ENCODE measurements at regions not wholly inside any gene's neighbourhood (a gene's known extent, or its start where the extent isn't known, plus 50 kb on each side); places are given as distances from the start of the nearest gene placed in this dataset.
"Not testable (repeated sequence)": the region's sequence is repeated elsewhere in the genome, so short reads cannot be mapped to it uniquely, and the experiment has no call there.

DNA sequence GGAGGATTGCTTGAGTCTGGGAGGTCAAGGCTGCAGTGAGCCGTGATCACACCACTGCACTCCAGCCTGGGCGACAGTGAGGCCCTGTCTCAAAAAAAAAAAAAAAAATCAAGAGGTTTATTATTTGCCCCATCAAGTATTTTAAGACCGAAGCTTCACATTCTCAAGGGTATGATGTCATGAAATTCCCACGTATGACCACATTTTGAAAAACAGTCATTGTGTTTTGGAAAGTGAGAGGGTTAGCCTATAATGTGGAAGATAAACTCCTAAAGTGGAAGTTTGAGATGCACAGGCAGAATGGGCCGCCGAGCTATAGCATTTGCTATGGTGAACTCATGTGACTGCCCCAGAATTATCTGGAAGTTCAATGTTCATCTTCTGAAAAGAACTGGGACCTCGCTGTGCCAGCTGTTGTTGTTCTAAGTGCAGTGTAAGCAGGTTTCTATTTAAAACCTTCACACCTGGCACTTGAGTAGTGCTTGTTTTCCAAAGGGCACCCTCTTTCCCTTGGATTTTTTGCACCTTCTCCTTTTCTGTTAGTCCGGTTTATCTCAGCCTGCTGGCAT is 96.9 kb upstream of the SLC25A33 start:
- no peak overlapping the region for H3K4me3 Mint-ChIP-seq (ENCODE audit: low read depth, unreplicated experiment)
- H3K36me3 Mint-ChIP-seq (ENCODE audit: insufficient read depth, unreplicated experiment) = no peaks in the 10 kb centered on the region
- CTCF ChIA-PET = interaction anchor here (0.6 kb wide), 1 partner anchor 8 kb away, joined by 6 read pairs; no protein-coding TSS in a partner anchor
- no peak overlapping the region for H3K27ac Mint-ChIP-seq (ENCODE audit: unreplicated experiment)
- peaks cover 11% of the 10 kb centered on the region for H3K27me3 Mint-ChIP-seq (ENCODE audit: unreplicated experiment)
- TF ChIP-seq, protein P1, sequence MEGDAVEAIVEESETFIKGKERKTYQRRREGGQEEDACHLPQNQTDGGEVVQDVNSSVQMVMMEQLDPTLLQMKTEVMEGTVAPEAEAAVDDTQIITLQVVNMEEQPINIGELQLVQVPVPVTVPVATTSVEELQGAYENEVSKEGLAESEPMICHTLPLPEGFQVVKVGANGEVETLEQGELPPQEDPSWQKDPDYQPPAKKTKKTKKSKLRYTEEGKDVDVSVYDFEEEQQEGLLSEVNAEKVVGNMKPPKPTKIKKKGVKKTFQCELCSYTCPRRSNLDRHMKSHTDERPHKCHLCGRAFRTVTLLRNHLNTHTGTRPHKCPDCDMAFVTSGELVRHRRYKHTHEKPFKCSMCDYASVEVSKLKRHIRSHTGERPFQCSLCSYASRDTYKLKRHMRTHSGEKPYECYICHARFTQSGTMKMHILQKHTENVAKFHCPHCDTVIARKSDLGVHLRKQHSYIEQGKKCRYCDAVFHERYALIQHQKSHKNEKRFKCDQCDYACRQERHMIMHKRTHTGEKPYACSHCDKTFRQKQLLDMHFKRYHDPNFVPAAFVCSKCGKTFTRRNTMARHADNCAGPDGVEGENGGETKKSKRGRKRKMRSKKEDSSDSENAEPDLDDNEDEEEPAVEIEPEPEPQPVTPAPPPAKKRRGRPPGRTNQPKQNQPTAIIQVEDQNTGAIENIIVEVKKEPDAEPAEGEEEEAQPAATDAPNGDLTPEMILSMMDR (IDR thresholded peaks at IDR 0.05; ENCODE audit: unreplicated experiment) = no peak
- intact Hi-C loops (cut with micrococcal nuclease; ENCODE audit: unreplicated experiment) = no loop called here
- no TSS peak for BruUV-seq (replicated peaks)
- H3K9me3 Mint-ChIP-seq (ENCODE audit: low read depth, unreplicated experiment) = no peaks in the 10 kb centered on the region
- DNase-seq = no peak
- H3K4me1 Mint-ChIP-seq (ENCODE audit: low read depth, unreplicated experiment) = peaks cover 25% of the 10 kb centered on the region

DNA sequence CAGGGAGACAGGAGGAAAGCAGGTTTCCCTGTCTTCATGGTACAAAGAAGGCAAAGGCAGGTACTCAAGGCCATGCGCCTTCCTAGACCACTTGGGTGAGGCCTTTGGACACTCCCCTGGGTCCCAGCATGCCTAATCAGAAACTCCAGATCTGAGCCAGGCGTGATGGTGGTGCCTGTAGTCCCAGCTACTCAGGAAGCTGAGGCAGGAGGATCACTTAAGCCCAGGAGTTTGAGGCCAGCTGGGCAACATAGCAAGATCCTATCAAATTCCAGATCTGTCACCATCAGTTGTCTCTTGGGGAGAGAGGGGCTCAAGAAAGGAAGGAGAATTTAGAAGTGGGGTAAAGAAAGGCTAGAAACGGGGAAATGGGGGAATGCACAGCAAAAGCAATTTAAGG is 96.3 kb upstream of the SLC25A33 start:
- Mint-ChIP-seq H3K9me3 (ENCODE audit: low read depth, unreplicated experiment) (no peaks in the 10 kb centered on the region), H3K4me3 (ENCODE audit: low read depth, unreplicated experiment) (no peak overlapping the region), H3K27ac (ENCODE audit: unreplicated experiment) (no peak overlapping the region), H3K4me1 (ENCODE audit: low read depth, unreplicated experiment) (peaks cover 25% of the 10 kb centered on the region), H3K36me3 (ENCODE audit: insufficient read depth, unreplicated experiment) (no peaks in the 10 kb centered on the region), H3K27me3 (ENCODE audit: unreplicated experiment) (peaks cover 11% of the 10 kb centered on the region)
- DNase-seq = no peak
- BruUV-seq (replicated peaks) = no TSS peak
- CTCF ChIA-PET = no interaction called here
- intact Hi-C loops (cut with micrococcal nuclease; ENCODE audit: unreplicated experiment) = no loop called here
- TF ChIP-seq, protein P1 (IDR thresholded peaks at IDR 0.05; ENCODE audit: unreplicated experiment) = no peak

DNA sequence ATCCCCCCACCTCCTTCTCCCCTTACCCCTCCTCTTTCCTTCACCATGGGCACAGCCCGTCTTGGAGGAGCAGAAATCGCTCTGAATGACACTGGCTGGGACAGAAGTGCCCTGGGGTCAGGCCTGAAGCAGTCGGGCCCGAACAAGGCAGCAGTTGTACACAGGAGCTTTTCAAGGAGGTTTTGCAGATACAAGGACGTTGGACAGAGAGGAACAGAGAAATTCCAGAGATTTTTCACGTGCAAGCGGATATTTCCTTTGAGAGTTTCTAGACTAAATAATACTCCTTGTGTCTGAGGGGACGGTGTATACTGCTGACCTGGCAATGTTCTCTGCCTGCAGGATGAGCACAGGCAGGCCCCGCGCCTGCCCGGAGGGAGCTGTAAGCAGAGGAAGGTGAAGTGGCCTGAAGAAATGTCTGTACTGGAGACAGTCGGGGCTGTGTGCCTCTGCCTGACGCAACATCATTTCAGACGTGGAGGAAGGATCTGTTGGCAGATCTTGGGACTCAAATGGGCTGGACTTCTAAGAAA is 95.3 kb upstream of the SLC25A33 start:
- DNase-seq = no peak
- CTCF ChIA-PET = no interaction called here
- Mint-ChIP-seq H3K36me3 (ENCODE audit: insufficient read depth, unreplicated experiment) (no peaks in the 10 kb centered on the region), H3K27me3 (ENCODE audit: unreplicated experiment) (peaks cover 11% of the 10 kb centered on the region), H3K4me3 (ENCODE audit: low read depth, unreplicated experiment) (no peak overlapping the region), H3K9me3 (ENCODE audit: low read depth, unreplicated experiment) (no peaks in the 10 kb centered on the region), H3K4me1 (ENCODE audit: low read depth, unreplicated experiment) (peaks cover 21% of the 10 kb centered on the region), H3K27ac (ENCODE audit: unreplicated experiment) (no peak overlapping the region)
- intact Hi-C loops (cut with micrococcal nuclease; ENCODE audit: unreplicated experiment) = no loop called here
- no TSS peak for BruUV-seq (replicated peaks)
- TF ChIP-seq, protein P1 (IDR thresholded peaks at IDR 0.05; ENCODE audit: unreplicated experiment) = no peak

DNA sequence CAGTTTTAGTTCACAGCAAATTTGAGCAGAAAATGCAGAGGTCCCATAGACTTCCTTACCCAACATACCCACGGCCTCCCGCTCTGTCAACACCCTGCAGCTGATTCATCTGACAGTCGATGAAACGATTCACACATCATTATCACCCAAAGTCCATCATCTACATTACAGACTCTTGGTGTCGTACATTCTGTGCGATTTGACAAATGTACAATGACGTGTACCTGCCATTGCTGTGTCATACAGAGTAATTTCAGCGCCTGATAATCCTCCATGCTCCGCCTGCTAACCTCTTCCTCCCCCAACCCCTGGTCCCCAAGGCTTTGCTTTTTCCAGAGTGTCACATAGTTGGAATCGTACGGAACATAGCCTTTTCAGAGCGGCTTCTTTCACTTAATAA is 94.7 kb upstream of the SLC25A33 start:
- Mint-ChIP-seq H3K27me3 (ENCODE audit: unreplicated experiment) (peaks cover 11% of the 10 kb centered on the region), H3K4me1 (ENCODE audit: low read depth, unreplicated experiment) (peaks cover 15% of the 10 kb centered on the region), H3K27ac (ENCODE audit: unreplicated experiment) (no peak overlapping the region), H3K4me3 (ENCODE audit: low read depth, unreplicated experiment) (no peak overlapping the region), H3K9me3 (ENCODE audit: low read depth, unreplicated experiment) (no peaks in the 10 kb centered on the region), H3K36me3 (ENCODE audit: insufficient read depth, unreplicated experiment) (no peaks in the 10 kb centered on the region)
- no peak for DNase-seq
- BruUV-seq (replicated peaks) = no TSS peak
- TF ChIP-seq, protein P1 (IDR thresholded peaks at IDR 0.05; ENCODE audit: unreplicated experiment) = no peak
- CTCF ChIA-PET = no interaction called here
- intact Hi-C loops (cut with micrococcal nuclease; ENCODE audit: unreplicated experiment) = no loop called here

DNA sequence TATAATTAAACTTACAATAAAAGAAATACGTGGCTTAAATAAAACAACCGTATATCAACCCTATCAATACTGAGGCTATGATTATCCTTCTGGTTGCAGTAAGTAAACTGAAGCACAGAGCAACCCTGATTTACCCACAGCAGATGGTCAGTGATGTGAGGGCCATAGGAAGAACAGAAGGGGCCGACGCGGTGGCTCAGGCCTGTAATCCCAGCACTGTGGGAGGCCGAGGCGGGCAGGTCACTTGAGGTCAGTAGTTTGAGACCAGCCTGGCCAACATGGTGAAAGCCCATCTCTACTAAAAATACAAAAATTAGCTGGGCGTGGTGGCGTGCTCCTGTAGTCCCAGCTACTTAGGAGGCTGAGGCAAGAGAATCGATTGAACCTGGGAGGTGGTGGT is 94.2 kb upstream of the SLC25A33 start:
- peaks cover 13% of the 10 kb centered on the region for H3K4me1 Mint-ChIP-seq (ENCODE audit: low read depth, unreplicated experiment)
- H3K4me3 Mint-ChIP-seq (ENCODE audit: low read depth, unreplicated experiment); CTCF ChIA-PET; H3K27ac Mint-ChIP-seq (ENCODE audit: unreplicated experiment); intact Hi-C loops (cut with micrococcal nuclease; ENCODE audit: unreplicated experiment); H3K9me3 Mint-ChIP-seq (ENCODE audit: low read depth, unreplicated experiment); H3K36me3 Mint-ChIP-seq (ENCODE audit: insufficient read depth, unreplicated experiment); BruUV-seq (replicated peaks); DNase-seq: not testable (repeated sequence)
- peaks cover 11% of the 10 kb centered on the region for H3K27me3 Mint-ChIP-seq (ENCODE audit: unreplicated experiment)
